OCI-LY3 (cell line): ENCODE measurements at regions not wholly inside any gene's neighbourhood (a gene's known extent, or its start where the extent isn't known, plus 50 kb on each side); places are given as distances from the start of the nearest gene placed in this dataset.

Source experiments
- H2AFZ ChIP-seq: fragments of 200-600, 300-600 bp; shearing (Covaris generic); 2 replicates; pipeline ENCODE4 v1.6.0; 2014; ENCODE audit warnings: antibody characterized with exemption, low read depth, low read length
- H3K27ac ChIP-seq: fragments of 200-600, 300-600 bp; sonication (generic); 2 replicates; pipeline ENCODE4 v1.5.1; 2014; ENCODE audit warnings: mild to moderate bottlenecking, low read length, moderate library complexity, mixed read lengths
- H3K27me3 ChIP-seq: fragments of 200-600, 300-600 bp; sonication (generic); 2 replicates; pipeline ENCODE4 v1.6.1; 2014; ENCODE audit warnings: low read depth, low read length, mixed read lengths
- H3K36me3 ChIP-seq: fragments of 200-600, 300-600 bp; sonication (generic); replicated peaks from 2 replicates; pipeline ENCODE3; 2014; ENCODE audit warnings: low read depth, low read length, mixed read lengths
- H3K4me1 ChIP-seq: fragments of 300-600, 200-600 bp; sonication (generic); 2 replicates; pipeline ENCODE4 v1.6.1; 2014; ENCODE audit warnings: low read length, mixed read lengths
- H3K4me2 ChIP-seq: fragments of 200-600, 300-600 bp; sonication (generic); 2 replicates; pipeline ENCODE4 v1.6.1; 2014; ENCODE audit warnings: low read length, mixed read lengths
- H3K4me3 ChIP-seq: fragments of 300-600, 200-600 bp; sonication (generic); 2 replicates; pipeline ENCODE4 v1.5.1; 2014; ENCODE audit warnings: antibody characterized with exemption, mild to moderate bottlenecking, low read length, moderate library complexity
- H3K79me2 ChIP-seq: fragments of 300-600, 200-600 bp; shearing (Covaris generic); 2 replicates; pipeline ENCODE4 v1.6.1; 2014; ENCODE audit warnings: mild to moderate bottlenecking, low read length, mixed read lengths
- H3K9ac ChIP-seq: fragments of 300-600, 200-600 bp; shearing (Covaris generic); 2 replicates; pipeline ENCODE4 v1.6.0; 2014; ENCODE audit warnings: mild to moderate bottlenecking, low read length, moderate library complexity
- H3K9me3 ChIP-seq: fragments of 200-600, 300-600 bp; shearing (Covaris generic); 2 replicates; pipeline ENCODE4 v1.6.1; 2014; ENCODE audit warnings: low read length, mixed read lengths; ENCODE audit not compliant: insufficient read depth
- H4K20me1 ChIP-seq: fragments of 200-600, 300-600 bp; sonication (generic); 2 replicates; pipeline ENCODE4 v1.6.1; 2016; ENCODE audit warnings: low read length, mixed read lengths; ENCODE audit not compliant: insufficient read depth
- CTCF ChIP-seq: fragments of 200-600, 300-600 bp; sonication (generic); IDR thresholded peaks from 2 replicates; pipeline ENCODE4 v1.5.1; 2014; ENCODE audit warnings: antibody characterized with exemption, low read length, low read depth
- EZH2phosphoT487 ChIP-seq: fragments of 200-600 bp; shearing (Covaris generic); IDR thresholded peaks from 2 replicates; pipeline ENCODE4 v1.6.1; 2018; ENCODE audit warnings: antibody characterized with exemption, mixed run types, low read depth

GRCh38 chr11:100536979-100537378 lies 150.1 kb upstream of the ARHGAP42 start:
- no peak overlapping the region for H2AFZ ChIP-seq
- no peaks in the 10 kb centered on the region for H4K20me1 ChIP-seq
- no peak overlapping the region for H3K4me2 ChIP-seq
- no peak for TF ChIP-seq EZH2phosphoT487
- H3K4me3 ChIP-seq = no peak overlapping the region
- H3K36me3 ChIP-seq = no peaks in the 10 kb centered on the region
- H3K27me3 ChIP-seq = no peaks in the 10 kb centered on the region
- no peaks in the 10 kb centered on the region for H3K79me2 ChIP-seq
- H3K9me3 ChIP-seq = no peaks in the 10 kb centered on the region
- H3K4me1 ChIP-seq = no peaks in the 10 kb centered on the region
- no peak overlapping the region for H3K27ac ChIP-seq
- H3K9ac ChIP-seq = no peak overlapping the region

- Histone ChIP-seq H2AFZ (no peak overlapping the region), H3K4me2 (no peak overlapping the region), H3K27ac (no peak overlapping the region), H3K9me3 (no peaks in the 10 kb centered on the region), H3K36me3 (no peaks in the 10 kb centered on the region), H3K79me2 (no peaks in the 10 kb centered on the region), H3K4me1 (no peaks in the 10 kb centered on the region), H3K27me3 (no peaks in the 10 kb centered on the region), H3K9ac (no peak overlapping the region), H4K20me1 (no peaks in the 10 kb centered on the region), H3K4me3 (no peak overlapping the region)
- TF ChIP-seq EZH2phosphoT487 (no peak), CTCF (no peak)
Observed at GRCh38 chr11:100543386-100543785, 143.7 kb upstream of the ARHGAP42 start.

GRCh38 chr11:100545556-100545955 lies 141.5 kb upstream of the ARHGAP42 start:
- Histone ChIP-seq H3K27me3 (no peaks in the 10 kb centered on the region), H3K4me1 (no peaks in the 10 kb centered on the region), H4K20me1 (no peaks in the 10 kb centered on the region), H3K27ac (no peak overlapping the region), H3K9me3 (no peaks in the 10 kb centered on the region), H3K79me2 (no peaks in the 10 kb centered on the region), H2AFZ (no peak overlapping the region), H3K9ac (no peak overlapping the region), H3K4me3 (no peak overlapping the region), H3K36me3 (no peaks in the 10 kb centered on the region), H3K4me2 (no peak overlapping the region)
- TF ChIP-seq CTCF (no peak), EZH2phosphoT487 (no peak)

- H3K4me3 ChIP-seq = no peak overlapping the region
- H3K9me3 ChIP-seq = no peaks in the 10 kb centered on the region
- H3K4me2 ChIP-seq = no peak overlapping the region
- no peaks in the 10 kb centered on the region for H4K20me1 ChIP-seq
- no peaks in the 10 kb centered on the region for H3K36me3 ChIP-seq
- no peak for TF ChIP-seq EZH2phosphoT487
- no peak for TF ChIP-seq CTCF
- no peaks in the 10 kb centered on the region for H3K27me3 ChIP-seq
- H3K27ac ChIP-seq = no peak overlapping the region
- H3K9ac ChIP-seq = no peak overlapping the region
- no peaks in the 10 kb centered on the region for H3K79me2 ChIP-seq
- H2AFZ ChIP-seq = no peak overlapping the region
- no peaks in the 10 kb centered on the region for H3K4me1 ChIP-seq
Observed at GRCh38 chr11:100545970-100546369, 141.1 kb upstream of the ARHGAP42 start.

- Histone ChIP-seq H3K36me3 (no peaks in the 10 kb centered on the region), H3K9ac (no peak overlapping the region), H3K27me3 (no peaks in the 10 kb centered on the region), H2AFZ (no peak overlapping the region), H3K4me2 (no peak overlapping the region), H3K4me3 (no peak overlapping the region), H3K9me3 (no peaks in the 10 kb centered on the region), H3K79me2 (no peaks in the 10 kb centered on the region), H4K20me1 (no peaks in the 10 kb centered on the region), H3K4me1 (no peaks in the 10 kb centered on the region), H3K27ac (no peak overlapping the region)
- no peak for TF ChIP-seq EZH2phosphoT487
- no peak for TF ChIP-seq CTCF
Observed at GRCh38 chr11:100546714-100547113, 140.4 kb upstream of the ARHGAP42 start.
